Calu3 (cell line): ENCODE measurements at regions not wholly inside any gene's neighbourhood (a gene's known extent, or its start where the extent isn't known, plus 50 kb on each side); places are given as distances from the start of the nearest gene placed in this dataset.
A peak's percentile ranks its signal among the peaks of the same experiment; 100 is the strongest.

ENCODE experiments used
- BruUV-seq: library from RNA; stranded (reverse); fragments of 400-500 nt; replicated peaks from 2 replicates; lab custom pipeline; 2021; lab: Mats Ljungman, UMichigan
- CTCF ChIA-PET: fragments of 300-600 bp; sonication (Branson Sonifier 250); formaldehyde crosslinking; loops from one replicate; lab custom pipeline; 2022; ENCODE audit warnings: antibody characterized with exemption; lab: Charles Lee
- DNase-seq: peaks from one replicate; pipeline ENCODE4 v3.0.0; 2022
- H3K27ac Mint-ChIP-seq: one replicate; pipeline ENCODE4 v1.8.0; 2022; ENCODE audit warnings: mixed read lengths; ENCODE audit not compliant: unreplicated experiment
- H3K27me3 Mint-ChIP-seq: one replicate; pipeline ENCODE4 v1.8.0; 2022; ENCODE audit warnings: mixed read lengths; ENCODE audit not compliant: unreplicated experiment
- H3K36me3 Mint-ChIP-seq: one replicate; pipeline ENCODE4 v1.8.0; 2022; ENCODE audit warnings: mild to moderate bottlenecking, moderate library complexity, mixed read lengths; ENCODE audit not compliant: insufficient read depth, unreplicated experiment
- H3K4me1 Mint-ChIP-seq: one replicate; pipeline ENCODE4 v1.8.0; 2022; ENCODE audit warnings: mild to moderate bottlenecking, low read depth, mixed read lengths; ENCODE audit not compliant: unreplicated experiment
- H3K4me3 Mint-ChIP-seq: one replicate; pipeline ENCODE4 v1.8.0; 2022; ENCODE audit warnings: mild to moderate bottlenecking, low read depth, moderate library complexity, mixed read lengths; ENCODE audit not compliant: unreplicated experiment
- H3K9me3 Mint-ChIP-seq: one replicate; pipeline ENCODE4 v1.8.0; 2022; ENCODE audit warnings: low read depth, mixed read lengths; ENCODE audit not compliant: unreplicated experiment
- intact Hi-C: fragments of 100-400 bp; cut with micrococcal nuclease; formaldehyde crosslinking; loops from one replicate; pipeline ENCODE4 v1.10.0; 2022; ENCODE audit not compliant: unreplicated experiment
- TF ChIP-seq, protein P1 (sequence below): fragments of 200-600 bp; IDR thresholded peaks from one replicate; pipeline ENCODE4 v1.8.0; 2022; ENCODE audit warnings: antibody characterized with exemption; ENCODE audit not compliant: unreplicated experiment

DNA sequence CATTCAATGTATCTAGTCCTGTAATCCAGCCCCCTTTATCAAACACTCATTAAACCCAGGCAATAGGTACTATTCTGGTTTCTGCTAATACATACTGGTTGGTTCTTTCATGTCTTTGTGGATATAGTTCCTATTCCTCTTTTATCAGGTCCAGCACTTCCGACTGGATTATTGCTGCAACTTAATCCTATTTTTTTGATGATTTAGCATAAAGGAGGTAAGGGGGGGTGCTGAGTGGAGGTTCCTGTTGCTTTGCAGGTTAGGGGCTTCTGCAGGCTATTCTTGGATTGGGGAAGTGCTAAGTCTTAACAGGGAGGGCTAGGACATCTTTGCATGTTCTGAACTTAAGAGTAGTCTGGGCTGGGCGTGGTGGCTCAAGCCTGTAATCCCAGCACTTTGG, 377.7 kb downstream of the FGF10 start:
- no peak for DNase-seq
- Mint-ChIP-seq H3K27me3 (no peaks in the 10 kb centered on the region), H3K9me3 (peaks cover 10% of the 10 kb centered on the region), H3K4me1 (no peaks in the 10 kb centered on the region), H3K36me3 (no peaks in the 10 kb centered on the region), H3K4me3 (no peak overlapping the region), H3K27ac (no peak overlapping the region)
- BruUV-seq: no TSS peak
- intact Hi-C loops: no loop called here
- CTCF ChIA-PET: no interaction called here
- TF ChIP-seq, protein P1, sequence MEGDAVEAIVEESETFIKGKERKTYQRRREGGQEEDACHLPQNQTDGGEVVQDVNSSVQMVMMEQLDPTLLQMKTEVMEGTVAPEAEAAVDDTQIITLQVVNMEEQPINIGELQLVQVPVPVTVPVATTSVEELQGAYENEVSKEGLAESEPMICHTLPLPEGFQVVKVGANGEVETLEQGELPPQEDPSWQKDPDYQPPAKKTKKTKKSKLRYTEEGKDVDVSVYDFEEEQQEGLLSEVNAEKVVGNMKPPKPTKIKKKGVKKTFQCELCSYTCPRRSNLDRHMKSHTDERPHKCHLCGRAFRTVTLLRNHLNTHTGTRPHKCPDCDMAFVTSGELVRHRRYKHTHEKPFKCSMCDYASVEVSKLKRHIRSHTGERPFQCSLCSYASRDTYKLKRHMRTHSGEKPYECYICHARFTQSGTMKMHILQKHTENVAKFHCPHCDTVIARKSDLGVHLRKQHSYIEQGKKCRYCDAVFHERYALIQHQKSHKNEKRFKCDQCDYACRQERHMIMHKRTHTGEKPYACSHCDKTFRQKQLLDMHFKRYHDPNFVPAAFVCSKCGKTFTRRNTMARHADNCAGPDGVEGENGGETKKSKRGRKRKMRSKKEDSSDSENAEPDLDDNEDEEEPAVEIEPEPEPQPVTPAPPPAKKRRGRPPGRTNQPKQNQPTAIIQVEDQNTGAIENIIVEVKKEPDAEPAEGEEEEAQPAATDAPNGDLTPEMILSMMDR: no peak

DNA sequence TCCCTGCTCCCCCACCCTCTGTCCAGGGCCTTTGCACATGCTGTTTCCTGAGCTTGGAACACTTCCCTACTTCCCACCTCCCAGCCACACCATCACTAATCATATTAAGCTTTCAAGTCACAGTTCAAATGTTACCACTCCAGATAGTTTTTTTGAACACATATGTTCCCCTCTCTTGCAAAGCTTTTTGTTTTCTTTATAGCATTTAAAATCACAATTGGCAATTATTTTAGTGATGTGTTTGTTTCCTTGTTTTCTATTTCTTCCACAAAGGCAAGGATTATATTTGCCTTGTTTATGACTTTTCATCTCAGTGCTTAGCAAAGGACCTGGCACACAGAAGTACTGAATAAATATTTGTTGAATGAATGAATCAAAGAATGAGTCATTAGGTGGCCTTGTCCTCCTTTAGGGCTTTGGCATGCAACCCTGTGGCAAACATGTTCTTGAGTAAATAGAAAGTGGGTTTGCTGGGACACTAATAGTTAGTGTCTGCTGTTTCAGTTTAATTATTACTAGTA, 386.8 kb downstream of the FGF10 start:
- intact Hi-C loops: loop anchor here (1.0 to 5.0 kb wide), 3 partner anchors 110 to 330 kb away; no protein-coding TSS in a partner anchor
- TF ChIP-seq, protein P1: no peak
- no TSS peak for BruUV-seq
- peak; percentile 61 for DNase-seq
- Mint-ChIP-seq H3K36me3 (peaks cover 5% of the 10 kb centered on the region), H3K27me3 (no peaks in the 10 kb centered on the region), H3K4me1 (peaks cover 53% of the 10 kb centered on the region), H3K9me3 (peaks cover 11% of the 10 kb centered on the region), H3K4me3 (peak overlapping the region; percentile 18), H3K27ac (peak overlapping the region; percentile 91)
- CTCF ChIA-PET: interaction anchor here (0.6 to 0.7 kb wide), 2 partner anchors 65 to 84 kb away, joined by 3 to 6 read pairs; no protein-coding TSS in a partner anchor

DNA sequence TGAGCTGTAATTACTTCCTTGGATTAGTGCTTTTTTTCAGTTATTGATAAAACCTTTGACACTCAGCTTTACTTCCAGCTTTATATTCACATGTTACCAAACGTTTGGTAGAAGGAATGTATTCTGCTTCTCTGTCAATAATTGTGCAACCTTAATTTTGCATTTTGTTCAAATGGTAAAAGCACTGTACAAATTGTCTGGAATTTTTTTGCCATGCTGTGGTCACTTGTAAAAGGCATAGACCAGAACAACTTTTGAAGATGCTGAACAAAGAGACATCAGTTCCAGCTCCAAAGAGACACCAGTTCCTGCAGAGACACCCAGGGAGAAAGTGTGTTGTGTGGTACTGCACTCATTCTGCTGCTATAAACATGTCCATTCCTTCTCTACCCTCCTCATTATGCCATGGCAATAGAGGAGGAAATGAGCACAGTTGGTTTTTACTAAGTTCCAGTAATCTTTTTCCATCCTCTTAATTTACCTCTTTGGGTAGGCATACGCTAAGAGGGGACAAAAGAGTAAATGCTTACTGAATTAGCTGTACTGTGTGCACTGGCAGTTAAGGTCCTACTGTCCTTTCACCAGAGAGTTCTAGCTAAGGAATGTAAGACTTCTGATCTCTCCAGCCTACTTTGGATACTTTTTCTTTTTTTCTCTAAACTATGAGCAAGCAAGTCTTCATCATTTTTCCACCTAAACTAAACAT, 387.4 kb downstream of the FGF10 start:
- TF ChIP-seq, protein P1: no peak
- CTCF ChIA-PET: interaction anchor here (0.6 to 0.7 kb wide), 2 partner anchors 64 to 84 kb away, joined by 3 to 6 read pairs; no protein-coding TSS in a partner anchor
- no peak for DNase-seq
- BruUV-seq: no TSS peak
- peaks cover 11% of the 10 kb centered on the region for H3K9me3 Mint-ChIP-seq
- peak overlapping the region; percentile 91 for H3K27ac Mint-ChIP-seq
- H3K27me3 Mint-ChIP-seq: no peaks in the 10 kb centered on the region
- H3K4me1 Mint-ChIP-seq: peaks cover 54% of the 10 kb centered on the region
- H3K36me3 Mint-ChIP-seq: peaks cover 5% of the 10 kb centered on the region
- peak overlapping the region; percentile 18 for H3K4me3 Mint-ChIP-seq
- intact Hi-C loops: loop anchor here (1.0 to 5.0 kb wide), 3 partner anchors 110 to 330 kb away; no protein-coding TSS in a partner anchor

DNA sequence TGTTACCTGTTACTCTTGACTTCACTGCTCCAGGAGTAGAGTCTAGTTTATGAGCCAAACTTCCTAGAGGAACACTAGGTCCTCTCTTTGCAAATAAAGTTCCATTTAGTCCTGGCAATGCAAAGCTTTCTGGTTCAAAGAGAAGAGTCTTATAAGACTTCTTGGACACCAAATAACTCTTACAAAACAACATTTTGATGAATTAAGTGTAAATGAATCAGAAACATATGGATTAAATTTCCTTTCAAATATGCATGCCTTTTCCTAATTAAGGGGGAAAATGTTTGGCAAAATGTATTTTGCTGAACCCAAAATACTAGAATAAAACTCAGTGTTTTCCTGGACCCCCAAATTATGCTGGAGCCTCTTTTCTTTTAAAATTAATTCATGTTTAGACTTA, 388.0 kb downstream of the FGF10 start:
- Mint-ChIP-seq H3K9me3 (peaks cover 11% of the 10 kb centered on the region), H3K27ac (peak overlapping the region; percentile 55), H3K4me3 (peak overlapping the region; percentile 13), H3K27me3 (no peaks in the 10 kb centered on the region), H3K4me1 (peaks cover 54% of the 10 kb centered on the region), H3K36me3 (peaks cover 5% of the 10 kb centered on the region)
- intact Hi-C loops: loop anchor here (5.0 kb wide), 2 partner anchors 109 to 331 kb away; no protein-coding TSS in a partner anchor
- CTCF ChIA-PET: no interaction called here
- no peak for DNase-seq
- BruUV-seq: no TSS peak
- TF ChIP-seq, protein P1: no peak
